HG03432 (cell line): ENCODE measurements at regions not wholly inside any gene's neighbourhood (a gene's known extent, or its start where the extent isn't known, plus 50 kb on each side); places are given as distances from the start of the nearest gene placed in this dataset.
A peak's percentile ranks its signal among the peaks of the same experiment; 100 is the strongest.

Experiments
- ATAC-seq: cut with Tn5 transposase; IDR thresholded peaks from one replicate; pipeline ENCODE4 v1.9.1; 2021; ENCODE audit warnings: mild to moderate bottlenecking, moderate library complexity; ENCODE audit not compliant: unreplicated experiment

DNA sequence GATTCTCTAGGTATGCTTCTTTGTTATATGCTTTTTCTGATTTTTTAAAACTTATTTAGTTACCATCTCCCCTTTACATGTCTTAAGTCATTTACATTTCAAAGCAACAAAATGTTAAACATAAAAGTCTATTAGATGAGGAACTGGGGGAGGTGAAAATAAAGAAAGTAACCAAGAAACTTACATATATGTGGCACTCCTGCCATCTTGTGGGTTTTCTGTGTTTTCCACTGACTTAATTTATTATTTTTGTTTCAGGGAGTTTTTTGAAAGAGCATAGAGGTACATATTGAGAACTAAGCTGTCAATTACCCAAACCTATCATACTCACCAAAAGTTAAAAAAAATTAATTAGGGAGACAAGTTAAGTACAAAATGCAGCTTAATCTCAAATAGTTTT lies 1531.1 kb downstream of the MRPL39 start:
- ATAC-seq, result no peak

DNA sequence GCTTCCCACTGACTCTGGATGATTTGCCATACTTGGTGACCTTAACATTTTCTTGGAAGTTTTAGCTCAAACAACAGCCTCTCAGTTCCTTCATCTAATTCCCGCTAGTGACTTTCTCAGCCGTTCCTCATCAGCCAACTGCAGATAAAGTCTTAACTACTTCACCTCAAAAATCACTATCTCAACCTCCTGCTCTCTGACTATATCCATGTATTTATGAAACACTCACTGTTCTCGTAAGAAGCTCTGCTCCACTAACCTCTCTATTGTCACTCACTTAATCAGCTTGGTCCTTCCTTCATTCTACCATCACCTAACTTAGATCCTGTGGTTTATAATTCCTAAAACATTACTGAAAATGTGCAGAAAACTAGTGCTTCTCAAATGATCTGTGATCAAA lies 1551.6 kb downstream of the MRPL39 start:
- ATAC-seq, result no peak

DNA sequence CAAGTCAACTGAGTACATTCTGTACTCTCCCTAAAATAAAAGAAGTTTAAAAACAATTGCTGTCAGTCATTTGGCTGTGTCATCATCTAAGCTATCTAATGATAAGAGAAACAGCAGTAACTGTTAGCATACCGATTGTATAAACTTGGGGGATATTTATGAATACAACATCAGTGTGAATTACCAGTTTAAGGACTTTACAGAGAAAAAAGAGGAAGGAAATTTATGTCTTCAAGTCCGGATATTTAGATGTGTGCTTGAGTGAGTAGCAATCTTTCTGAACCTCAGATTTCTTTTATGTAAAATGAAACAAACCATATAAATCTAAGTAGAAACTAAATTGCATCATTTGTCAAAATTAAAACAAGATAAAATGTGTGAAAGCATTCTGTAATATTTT lies 1557.0 kb downstream of the MRPL39 start:
- ATAC-seq, result no peak

DNA sequence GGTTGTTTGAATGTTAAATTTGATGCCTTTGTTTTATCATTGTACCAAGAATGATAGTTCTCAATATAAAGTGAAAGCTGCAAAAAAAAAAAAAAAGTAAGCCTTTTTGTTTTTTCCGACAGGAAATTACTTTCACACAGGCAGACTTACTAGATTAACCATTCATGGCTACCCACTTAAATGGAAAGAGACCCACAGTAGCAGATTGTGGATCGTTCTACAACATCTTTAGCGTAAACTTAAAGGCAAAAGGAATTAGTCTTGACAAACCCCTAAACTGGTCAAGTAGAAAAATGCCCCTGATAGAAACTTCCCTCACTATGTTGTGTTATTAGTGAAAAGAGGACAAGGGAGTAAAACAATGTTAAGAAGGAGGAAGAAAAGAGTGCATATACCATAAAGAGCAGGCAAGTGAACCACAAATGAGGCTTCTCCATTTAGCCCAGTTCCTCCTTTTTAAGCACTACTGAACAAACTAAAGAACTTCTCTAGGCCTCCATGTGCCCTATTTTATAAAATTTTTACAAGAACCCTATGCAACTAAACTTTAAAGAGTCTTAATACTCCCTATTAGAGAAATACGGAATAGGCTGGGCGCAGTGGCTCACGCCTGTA lies 1560.3 kb downstream of the MRPL39 start:
- no peak for ATAC-seq

DNA sequence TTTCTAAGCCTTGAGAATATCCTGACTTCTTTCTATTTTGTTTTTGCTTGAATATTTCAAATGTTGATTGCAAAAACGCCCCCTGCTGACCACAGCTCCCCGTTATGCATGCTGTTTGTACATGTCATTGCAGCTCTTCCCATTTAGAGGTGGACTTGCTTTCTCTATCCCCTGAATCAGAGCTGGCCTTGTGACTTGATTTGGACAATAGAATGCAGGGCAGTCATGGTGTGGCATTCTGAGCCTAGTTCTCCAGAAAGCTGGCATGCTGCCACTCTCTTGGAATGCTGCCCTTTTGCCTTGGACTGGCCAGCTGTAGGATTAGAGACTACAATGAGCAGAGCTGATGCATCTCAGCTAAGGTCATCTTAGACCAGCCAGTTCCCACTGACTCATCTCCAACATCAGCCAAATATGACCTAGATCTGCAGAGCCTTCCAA lies 1561.5 kb downstream of the MRPL39 start:
- ATAC-seq, result no peak

DNA sequence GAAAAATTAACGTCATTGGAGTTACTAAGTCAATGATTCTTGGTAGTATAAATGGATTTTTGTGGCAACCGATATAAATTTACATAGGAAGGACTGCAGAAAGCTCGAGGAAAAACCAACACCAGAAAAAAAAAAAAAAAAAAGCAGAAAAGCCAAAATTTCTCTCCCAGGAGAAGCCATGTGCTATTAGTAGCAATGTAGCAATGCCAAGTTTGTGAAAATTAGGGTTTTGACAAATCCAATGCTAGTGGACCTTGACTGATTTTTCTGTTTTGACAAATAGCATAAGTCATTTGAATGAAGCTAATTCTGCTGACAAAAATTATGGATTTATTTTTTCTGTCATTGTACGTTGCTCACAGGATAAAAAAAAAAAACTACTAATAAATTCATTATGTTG lies 1561.9 kb downstream of the MRPL39 start:
- no peak for ATAC-seq

DNA sequence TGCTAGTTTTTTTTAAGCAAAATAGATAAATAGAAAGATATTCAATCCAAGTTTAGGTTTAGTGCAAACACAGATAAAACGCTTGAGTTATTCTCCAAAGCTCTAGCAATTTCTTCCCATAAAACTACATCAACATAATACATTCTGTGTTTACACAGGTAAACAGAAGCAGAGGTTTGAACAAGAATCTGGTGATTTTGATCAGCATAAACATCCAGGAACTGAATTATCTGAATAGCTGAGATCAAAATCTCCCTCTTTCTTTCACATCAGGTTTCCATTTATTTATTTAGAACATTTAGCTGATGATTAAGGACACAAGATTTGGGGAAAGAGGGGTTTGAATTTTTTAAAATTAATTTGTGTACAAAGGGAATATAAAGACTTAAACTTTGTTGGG lies 1564.6 kb downstream of the MRPL39 start:
- ATAC-seq, result no peak

DNA sequence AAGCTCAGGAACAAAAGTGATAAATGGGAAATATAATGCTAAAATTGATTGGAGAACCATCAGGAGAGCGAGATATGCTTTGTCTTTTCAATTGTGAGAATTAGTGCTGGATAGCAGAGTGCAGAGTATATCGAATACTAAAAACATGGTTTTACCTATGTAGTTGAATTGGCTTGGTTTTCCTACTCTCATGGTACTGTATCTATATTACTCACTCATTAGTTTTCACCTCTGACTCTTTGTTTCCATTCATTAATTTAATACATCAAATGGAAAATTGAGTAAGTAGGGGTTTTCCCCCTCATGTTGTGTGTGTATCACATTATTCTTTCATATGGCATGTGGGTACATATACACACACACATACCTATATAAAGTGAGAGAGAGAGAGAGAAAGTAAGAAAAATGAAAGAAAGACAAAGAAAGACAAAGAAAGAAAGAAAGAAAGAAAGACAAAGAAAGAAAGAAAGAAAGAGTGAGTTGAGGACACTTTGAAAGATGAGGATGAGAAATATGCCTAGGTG lies 1574.5 kb downstream of the MRPL39 start:
- no peak for ATAC-seq

DNA sequence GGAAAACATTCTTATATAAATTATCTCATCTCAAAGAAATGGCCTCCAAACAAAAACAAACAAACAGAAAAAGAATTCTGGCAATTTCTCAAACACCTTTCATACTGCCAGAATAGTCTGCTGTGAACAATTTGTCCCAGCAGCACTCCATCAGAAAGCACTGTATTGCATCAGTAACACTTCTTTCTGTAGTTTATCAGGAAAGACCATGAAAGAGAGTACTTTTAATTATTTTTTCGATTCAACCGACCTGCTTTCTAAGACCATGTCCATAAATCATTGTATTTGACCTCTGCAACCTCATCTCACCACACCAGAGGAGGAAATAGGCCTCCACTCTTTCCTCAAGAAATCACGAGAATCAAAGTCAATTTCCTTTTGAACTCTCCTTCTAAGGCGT lies 1579.9 kb downstream of the MRPL39 start:
- no peak for ATAC-seq

DNA sequence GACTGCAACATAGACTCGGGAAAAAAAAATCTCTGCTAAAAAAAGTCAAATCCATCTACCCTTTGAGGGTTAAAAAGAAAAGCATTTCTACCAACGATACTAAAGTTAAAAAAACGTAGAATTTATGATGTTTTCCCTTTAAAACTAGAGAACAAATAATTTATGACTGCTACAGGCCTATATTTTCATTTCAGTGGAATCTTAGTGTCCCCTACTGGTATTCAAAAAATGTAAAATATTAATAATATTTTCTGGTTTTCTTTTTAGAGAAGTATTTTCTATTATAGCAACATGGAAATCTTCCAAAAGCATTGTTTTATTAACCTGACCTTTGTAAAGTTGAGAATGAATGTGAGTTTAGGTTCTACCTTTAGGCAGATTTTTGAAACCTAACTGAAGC lies 1582.2 kb downstream of the MRPL39 start:
- no peak for ATAC-seq

DNA sequence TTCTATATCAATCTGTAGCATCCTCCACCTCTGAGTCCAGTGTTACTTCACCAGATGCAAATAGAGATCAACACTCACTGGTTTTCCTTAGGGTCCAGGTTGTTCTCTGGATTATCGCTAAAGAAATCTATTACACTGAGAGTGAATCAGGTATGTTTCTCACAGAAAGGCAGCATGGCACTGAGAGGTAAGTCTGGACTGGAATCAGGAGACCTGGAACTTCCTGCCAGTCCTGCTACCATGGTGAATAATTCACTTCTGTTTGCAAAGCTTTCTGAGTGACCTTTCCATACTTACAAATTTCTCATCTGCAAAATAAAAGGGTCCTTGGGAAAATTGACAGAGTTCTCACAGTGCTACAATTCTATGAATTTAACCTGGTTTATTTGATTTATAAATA lies 1583.3 kb downstream of the MRPL39 start:
- no peak for ATAC-seq

DNA sequence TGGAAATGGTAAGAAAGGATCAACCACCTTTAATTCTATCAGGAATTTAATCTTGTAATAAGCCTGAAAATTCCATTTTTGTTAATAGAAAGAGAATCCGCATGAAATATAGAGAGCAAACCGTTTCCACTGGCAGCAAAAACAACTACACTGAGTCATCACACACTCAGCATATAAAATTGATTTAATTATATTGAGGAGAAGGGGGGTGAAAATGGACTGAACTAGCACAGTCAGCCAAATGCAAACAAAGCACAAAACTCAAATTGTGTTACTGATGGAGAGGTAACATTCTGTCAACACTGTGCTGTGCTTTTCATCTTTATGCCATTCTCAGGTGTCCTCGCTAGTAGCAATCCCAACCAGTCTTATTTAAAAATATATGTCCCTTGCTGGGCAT lies 1583.9 kb downstream of the MRPL39 start:
- ATAC-seq, result no peak

DNA sequence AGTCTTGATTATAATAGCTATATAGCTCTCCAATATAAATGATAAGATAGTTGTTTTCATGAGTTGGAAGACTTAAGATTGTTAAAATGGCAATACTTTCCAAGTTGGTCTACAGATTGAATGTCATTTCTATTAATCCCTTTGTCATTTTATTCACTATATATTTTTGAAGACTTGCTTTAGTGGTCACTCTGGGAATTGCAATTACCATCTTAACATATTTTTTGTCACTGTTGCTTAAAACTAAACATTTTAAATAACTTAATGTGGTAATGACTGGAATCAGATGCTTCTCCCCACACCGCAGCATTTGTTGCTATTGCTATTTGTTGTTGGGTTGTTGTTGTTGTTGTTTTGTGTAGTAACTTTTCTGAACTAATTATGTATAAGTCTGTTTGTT lies 1592.9 kb downstream of the MRPL39 start:
- no peak for ATAC-seq

DNA sequence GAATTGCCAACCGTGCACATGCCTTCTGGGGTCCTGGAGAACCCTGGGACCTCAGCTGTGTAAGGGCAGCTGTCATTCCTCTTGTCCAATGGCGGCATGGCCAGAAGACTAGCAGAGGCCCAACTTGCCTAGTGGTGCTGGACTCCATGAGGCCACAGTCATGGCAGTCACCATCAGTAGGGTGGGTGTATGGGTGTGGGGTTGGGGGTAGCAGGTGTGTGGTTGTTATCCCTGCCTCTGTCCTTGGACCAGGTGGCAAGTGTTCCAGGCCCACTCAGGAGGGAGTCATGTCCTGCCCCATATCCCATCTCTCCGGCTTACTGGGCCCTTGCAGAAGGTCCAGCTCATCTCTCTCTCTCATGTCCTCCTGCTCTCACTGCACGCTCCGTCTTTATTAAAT lies 1596.2 kb downstream of the MRPL39 start:
- no peak for ATAC-seq

DNA sequence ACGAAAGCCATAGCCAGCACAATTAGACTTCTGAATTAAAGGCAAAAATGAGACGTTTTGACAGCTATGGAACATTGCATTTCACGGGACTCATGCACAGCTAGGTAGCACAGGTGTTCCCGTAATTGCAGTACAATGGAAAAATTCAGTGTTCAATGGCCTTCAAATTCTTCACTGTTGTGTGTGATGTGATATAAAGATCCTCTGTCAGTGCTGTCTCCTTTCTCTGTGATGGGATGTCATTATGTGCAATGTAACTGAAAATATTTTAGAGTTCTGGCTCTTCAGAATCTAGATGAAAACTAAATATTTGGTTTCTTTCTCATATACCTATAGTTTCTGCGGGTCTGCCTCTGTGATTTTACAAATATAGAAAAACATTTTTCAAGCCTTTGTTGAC lies 1599.7 kb downstream of the MRPL39 start:
- no peak for ATAC-seq

DNA sequence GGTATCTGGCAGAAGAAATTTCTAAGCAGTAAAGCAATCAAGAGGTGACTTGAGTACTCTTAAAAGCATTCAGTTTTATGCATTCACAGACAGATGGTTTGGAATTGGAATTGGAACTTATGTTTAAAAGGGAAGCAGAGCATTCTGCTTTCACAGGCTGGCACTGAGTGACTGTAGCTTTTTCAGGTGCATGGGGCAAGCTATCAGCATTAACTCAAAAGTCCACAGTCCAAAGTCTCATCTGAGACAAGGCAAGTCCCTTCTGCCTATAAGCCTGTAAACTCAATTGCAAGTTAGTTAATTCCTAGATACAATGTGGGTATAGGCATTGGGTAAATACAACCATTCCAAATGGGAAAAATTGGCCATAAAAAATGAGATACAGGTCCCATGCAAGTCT lies 1620.3 kb downstream of the MRPL39 start:
- ATAC-seq, result no peak

DNA sequence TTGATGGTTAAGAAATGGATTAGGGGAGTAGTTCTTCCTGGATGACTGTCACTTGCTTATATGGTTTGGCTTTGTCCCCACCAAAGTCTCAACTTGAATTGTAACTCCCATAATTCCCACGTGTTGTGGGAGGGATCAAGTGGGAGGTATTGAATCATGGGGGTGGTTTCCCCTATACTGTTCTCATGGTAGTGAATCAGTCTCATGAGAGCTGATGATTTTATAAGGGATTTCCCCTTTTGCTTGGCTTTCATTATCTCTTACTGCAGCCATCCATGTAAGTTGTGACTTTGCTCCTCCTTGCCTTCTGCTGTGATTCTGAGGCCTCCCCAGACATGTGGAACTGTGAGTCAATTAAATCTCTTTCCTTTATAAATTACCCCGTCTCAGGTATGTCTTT lies 1621.1 kb downstream of the MRPL39 start:
- no peak for ATAC-seq

DNA sequence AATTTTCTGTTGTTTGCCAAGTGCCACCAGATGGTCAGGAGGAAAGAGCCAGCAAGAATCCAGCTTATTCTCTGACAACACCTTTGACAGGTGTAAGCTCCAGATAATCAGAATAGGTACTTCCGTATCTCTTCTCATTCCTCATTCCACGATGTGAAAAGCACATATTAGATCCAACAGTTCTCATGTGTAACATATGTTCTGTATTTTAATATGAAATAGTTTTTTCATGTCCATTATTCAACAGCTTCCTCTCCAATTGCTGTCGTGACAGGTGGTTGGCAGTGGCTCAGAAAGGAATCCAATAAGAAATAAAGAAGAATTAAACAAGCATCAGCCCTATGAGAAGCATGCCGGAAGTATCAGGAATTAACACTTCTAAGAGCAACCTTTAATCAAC lies 1624.7 kb downstream of the MRPL39 start:
- no peak for ATAC-seq

DNA sequence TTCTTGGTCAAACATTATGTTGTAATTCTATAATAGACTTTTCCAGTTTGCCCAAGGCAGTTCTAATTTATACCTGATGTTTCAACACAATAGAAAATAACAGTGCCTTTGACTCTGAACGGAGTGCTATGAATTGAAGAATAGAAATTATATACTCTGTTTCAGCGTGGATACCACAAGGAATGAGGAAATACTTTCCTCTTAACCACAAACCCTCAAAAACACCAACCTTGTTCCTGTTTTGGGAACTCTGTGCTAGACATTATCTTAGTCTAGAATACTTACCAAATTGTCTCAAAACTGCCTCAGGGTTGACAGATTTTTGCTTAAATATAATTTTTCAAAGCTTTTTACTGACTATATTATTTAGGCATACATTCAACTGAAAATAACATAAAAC lies 1629.3 kb downstream of the MRPL39 start:
- ATAC-seq, result no peak

DNA sequence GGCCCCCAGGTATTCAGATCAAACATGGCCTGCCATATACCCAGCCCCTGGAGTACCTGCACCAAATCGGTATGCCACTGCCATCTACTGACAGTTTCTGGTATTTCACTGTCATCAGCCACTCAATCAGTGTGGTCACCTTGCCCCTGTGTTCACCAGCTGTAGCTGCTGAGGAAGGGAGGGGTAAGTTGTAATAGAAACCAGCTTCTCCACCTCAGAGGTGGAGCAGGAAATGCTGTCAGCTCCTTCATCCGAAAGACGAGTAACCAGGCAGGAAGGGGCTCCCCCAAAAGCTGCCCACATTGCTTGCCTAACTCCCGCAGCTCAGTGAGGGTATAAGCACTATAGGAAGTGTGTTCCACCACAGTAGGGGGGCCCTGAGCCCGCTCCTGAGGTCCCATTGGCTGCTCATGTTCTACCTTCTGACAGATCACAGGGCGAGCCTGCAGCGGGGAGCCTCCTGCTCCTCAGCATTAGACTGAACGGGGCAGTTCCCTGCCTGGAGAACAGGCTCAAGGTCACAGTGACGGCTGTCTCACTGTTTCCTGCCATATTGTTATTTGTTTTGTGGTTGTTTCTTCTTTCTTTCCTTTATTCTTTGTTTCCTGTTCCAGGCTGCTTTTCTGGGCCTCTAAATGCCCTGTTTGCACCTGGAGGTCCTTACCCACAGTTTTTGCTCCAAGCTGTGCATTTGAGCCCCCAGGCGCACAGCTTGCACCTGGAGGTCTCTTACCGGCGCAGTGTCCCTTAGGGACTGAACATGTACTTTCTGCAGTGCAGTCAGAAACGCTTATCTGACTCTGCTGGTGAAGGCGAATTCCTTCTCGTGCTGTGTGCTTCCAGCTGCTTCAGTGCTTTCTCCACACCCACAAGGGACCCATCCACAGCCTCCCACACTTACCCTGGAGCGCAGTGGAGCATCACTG lies 1638.3 kb downstream of the MRPL39 start:
- ATAC-seq, result peak; percentile 93

DNA sequence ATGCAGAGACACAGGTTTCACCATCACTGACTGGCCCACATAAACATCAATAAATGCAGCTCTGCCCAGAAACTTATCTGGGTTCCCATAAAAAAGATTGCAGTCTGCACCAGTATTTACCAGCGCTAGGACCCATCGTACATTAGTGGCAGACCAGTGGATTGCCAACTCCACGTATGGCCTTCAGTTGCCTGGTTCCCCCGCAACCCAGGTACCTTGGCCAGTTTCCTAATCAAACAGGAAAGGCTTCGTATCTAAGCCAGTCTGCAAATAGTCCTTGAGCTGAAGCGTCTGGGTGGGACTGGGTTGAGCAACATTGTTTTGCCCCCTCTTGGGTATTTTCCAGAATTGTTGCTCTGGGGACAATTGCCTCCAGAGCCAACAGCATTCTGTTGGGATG lies 1639.3 kb downstream of the MRPL39 start:
- ATAC-seq, result no peak

DNA sequence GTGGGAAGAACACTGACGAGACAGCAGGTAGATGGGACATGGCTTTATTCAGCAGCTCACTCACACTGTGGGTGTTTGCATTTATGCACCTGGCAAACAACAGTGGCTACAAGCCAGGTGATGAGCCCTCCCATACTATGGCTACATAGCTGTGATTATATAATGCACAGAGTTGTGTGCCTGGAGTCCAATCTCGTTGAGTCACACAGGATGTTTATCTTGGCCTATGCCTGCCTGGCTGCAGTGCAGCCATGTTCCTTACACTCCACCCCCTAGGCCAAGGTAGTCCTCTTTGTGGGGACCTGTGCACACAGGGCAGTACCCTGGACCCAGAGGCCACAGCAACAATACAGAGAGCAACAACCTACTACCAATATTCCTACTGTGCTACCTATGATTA lies 1643.8 kb downstream of the MRPL39 start:
- no peak for ATAC-seq
